ENCODE measurements at regions not wholly inside any gene's neighbourhood (a gene's known extent, or its start where the extent isn't known, plus 50 kb on each side); places are given as distances from the start of the nearest gene placed in this dataset.

GRCh38 chr5:117359895-117360294, 785.3 kb upstream of the SEMA6A start:
- no peak for DNase-seq (ENCODE audit: low spot score)
- no peak for ATAC-seq
- Histone ChIP-seq H3K79me2 (replicated peaks; ENCODE audit: insufficient read depth) (no peaks in the 10 kb centered on the region), H3K27ac (ENCODE audit: low read depth) (no peak overlapping the region), H4K20me1 (replicated peaks; ENCODE audit: insufficient read depth) (no peaks in the 10 kb centered on the region), H3K4me1 (ENCODE audit: insufficient read depth) (0 out of 2 replicates have a peak, but pooled peaks cover 2% of the 10 kb centered on the region), H3K27me3 (ENCODE audit: insufficient read depth) (no peaks in the 10 kb centered on the region), H2AFZ (no peak overlapping the region), H3K4me3 (no peak overlapping the region), H3K9me2 (ENCODE audit: insufficient read depth) (no peaks in the 10 kb centered on the region), H3F3A (replicated peaks; ENCODE audit: low read depth) (no peaks in the 10 kb centered on the region), H3K4me2 (no peak overlapping the region), H3K36me3 (ENCODE audit: insufficient read depth) (no peaks in the 10 kb centered on the region)
- Mint-ChIP-seq H3K4me3 (no peak overlapping the region), H3K27ac (no peak overlapping the region), H3K27me3 (ENCODE audit: insufficient read depth, low read depth, poor library complexity) (no peaks in the 10 kb centered on the region), H3K4me1 (peaks cover under 1% of the 10 kb centered on the region; the same call in 2 of the 3 replicates), H3K9me3 (no peaks in the 10 kb centered on the region), H3K36me3 (ENCODE audit: low read depth) (no peaks in the 10 kb centered on the region)
- no peak for TF ChIP-seq STAT1 (IDR thresholded peaks at IDR 0.05; ENCODE audit: unreplicated experiment)
- no peak for TF ChIP-seq CREB1 (CRISPR knock-in tag; IDR thresholded peaks at IDR 0.05; ENCODE audit: low read depth)
- TF ChIP-seq NANOG (IDR thresholded peaks at IDR 0.05; ENCODE audit: borderline replicate concordance): no peak
- no peak for TF ChIP-seq ETS1 (IDR thresholded peaks at IDR 0.05)
- TF ChIP-seq ZNF114 (CRISPR knock-in tag; IDR thresholded peaks at IDR 0.05): no peak
- no peak for TF ChIP-seq POLR2AphosphoS5 (IDR thresholded peaks at IDR 0.05; ENCODE audit: low read depth)
- no peak for TF ChIP-seq CTCF (conservative IDR thresholded peaks at IDR 0.05; ENCODE audit: low read depth in 2 of 2)
- TF ChIP-seq JUNB (IDR thresholded peaks at IDR 0.05; ENCODE audit: unreplicated experiment): no peak

GRCh38 chr5:117357886-117358285, 783.3 kb upstream of the SEMA6A start:
- H3K27me3 ChIP-seq (ENCODE audit: insufficient read depth): no peaks in the 10 kb centered on the region
- no peaks in the 10 kb centered on the region for H3K9me2 ChIP-seq (ENCODE audit: insufficient read depth)
- DNase-seq (ENCODE audit: low spot score) (no peak), ATAC-seq (no peak)
- H4K20me1 ChIP-seq (replicated peaks; ENCODE audit: insufficient read depth): no peaks in the 10 kb centered on the region
- H2AFZ ChIP-seq: no peak overlapping the region
- H3K9me3 Mint-ChIP-seq: no peaks in the 10 kb centered on the region
- H3K79me2 ChIP-seq (replicated peaks; ENCODE audit: insufficient read depth): no peaks in the 10 kb centered on the region
- no peak overlapping the region for H3K27ac ChIP-seq (ENCODE audit: low read depth)
- no peaks in the 10 kb centered on the region for H3K27me3 Mint-ChIP-seq (ENCODE audit: insufficient read depth, low read depth, poor library complexity)
- 0 out of 2 replicates have a peak, but pooled peaks cover 4% of the 10 kb centered on the region for H3K4me1 ChIP-seq (ENCODE audit: insufficient read depth)
- H3K4me3 ChIP-seq: no peak overlapping the region
- H3K4me3 Mint-ChIP-seq: no peak overlapping the region
- H3K36me3 Mint-ChIP-seq (ENCODE audit: low read depth): no peaks in the 10 kb centered on the region
- peaks cover 12% of the 10 kb centered on the region; the same call in 2 of the 3 replicates for H3K4me1 Mint-ChIP-seq
- H3F3A ChIP-seq (replicated peaks; ENCODE audit: low read depth): no peaks in the 10 kb centered on the region
- no peak overlapping the region for H3K4me2 ChIP-seq
- H3K36me3 ChIP-seq (ENCODE audit: insufficient read depth): no peaks in the 10 kb centered on the region
- no peak overlapping the region for H3K27ac Mint-ChIP-seq
- TF ChIP-seq ZNF114 (CRISPR knock-in tag; IDR thresholded peaks at IDR 0.05) (no peak), JUNB (IDR thresholded peaks at IDR 0.05; ENCODE audit: unreplicated experiment) (no peak), EZH2phosphoT487 (IDR thresholded peaks at IDR 0.05; ENCODE audit: unreplicated experiment) (no peak), REST (IDR thresholded peaks at IDR 0.05; ENCODE audit: unreplicated experiment) (no peak), NANOG (IDR thresholded peaks at IDR 0.05; ENCODE audit: borderline replicate concordance) (no peak), POLR2AphosphoS5 (IDR thresholded peaks at IDR 0.05; ENCODE audit: low read depth) (no peak)

Measured in GM23338 (cell line).